Cardiac muscle cell (in vitro differentiated cells and primary cell): ENCODE measurements at regions not wholly inside any gene's neighbourhood (a gene's known extent, or its start where the extent isn't known, plus 50 kb on each side); places are given as distances from the start of the nearest gene placed in this dataset.

Source experiments
- DNase-seq, 2 donors: peaks; one replicate each; pipeline versions ENCODE4 v3.0.0 to v3.0.0-alpha.2; 2010 to 2017; ENCODE audit warnings: low read depth in 1 of 2, low spot score in 1 of 2
- H3K27ac ChIP-seq: fragments of 200-600 bp; sonication (generic); 2 replicates; pipeline ENCODE4 v1.5.1; 2016
- H3K27me3 ChIP-seq: fragments of 200-600 bp; sonication (generic); 2 replicates; pipeline ENCODE4 v1.6.0; 2016; ENCODE audit warnings: control low read depth
- H3K36me3 ChIP-seq: fragments of 200-600 bp; sonication (generic); 2 replicates; pipeline ENCODE4 v1.5.1; 2016; ENCODE audit warnings: control low read depth
- H3K4me1 ChIP-seq: fragments of 200-600 bp; sonication (generic); 2 replicates; pipeline ENCODE4 v1.8.1; 2017; ENCODE audit warnings: low read depth, mild to moderate bottlenecking, mixed run types
- H3K4me3 ChIP-seq: fragments of 200-600 bp; sonication (generic); 2 replicates; pipeline ENCODE4 v1.5.1; 2016; ENCODE audit warnings: mild to moderate bottlenecking
- H3K9me3 ChIP-seq: fragments of 200-600 bp; sonication (generic); 2 replicates; pipeline ENCODE4 v1.5.1; 2017; ENCODE audit warnings: low read depth, mild to moderate bottlenecking, control low read depth
- CTCF ChIP-seq: IDR thresholded peaks from 2 replicates; pipeline ENCODE4 v1.5.1; 2012; ENCODE audit warnings: low read depth, mild to moderate bottlenecking, low read length

GRCh38 chr14:61628016-61628725 lies 67.1 kb upstream of the HIF1A start:
- DNase-seq: no peak
- Histone ChIP-seq H3K27me3 (no peaks in the 10 kb centered on the region), H3K27ac (no peak overlapping the region), H3K4me1 (no peaks in the 10 kb centered on the region), H3K9me3 (no peaks in the 10 kb centered on the region), H3K36me3 (no peaks in the 10 kb centered on the region), H3K4me3 (no peak overlapping the region)
- TF ChIP-seq CTCF: no peak

- Histone ChIP-seq H3K36me3 (no peaks in the 10 kb centered on the region), H3K4me3 (no peak overlapping the region), H3K27ac (no peak overlapping the region), H3K4me1 (no peaks in the 10 kb centered on the region), H3K9me3 (no peaks in the 10 kb centered on the region), H3K27me3 (no peaks in the 10 kb centered on the region)
- no peak for DNase-seq
- TF ChIP-seq CTCF: no peak
These were observed 64.8 kb upstream of the HIF1A start for GRCh38 chr14:61630399-61631044.

- no peak overlapping the region for H3K27ac ChIP-seq
- no peak for TF ChIP-seq CTCF
- DNase-seq: no peak
These were observed 64.1 kb upstream of the HIF1A start for GRCh38 chr14:61631045-61631687.

GRCh38 chr14:61632401-61632800 lies 62.9 kb upstream of the HIF1A start:
- H3K4me3 ChIP-seq: no peak overlapping the region
- no peak overlapping the region for H3K27ac ChIP-seq
- no peak for DNase-seq
- no peaks in the 10 kb centered on the region for H3K9me3 ChIP-seq
- H3K4me1 ChIP-seq: no peaks in the 10 kb centered on the region
- H3K27me3 ChIP-seq: no peaks in the 10 kb centered on the region
- H3K36me3 ChIP-seq: no peaks in the 10 kb centered on the region
- no peak for TF ChIP-seq CTCF

More at GRCh38 chr14:61631045-61631687, 64.1 kb upstream of the HIF1A start:
- Histone ChIP-seq H3K4me3 (no peak overlapping the region), H3K9me3 (no peaks in the 10 kb centered on the region), H3K36me3 (no peaks in the 10 kb centered on the region), H3K4me1 (no peaks in the 10 kb centered on the region), H3K27me3 (no peaks in the 10 kb centered on the region)

GRCh38 chr14:61632807-61633206 lies 62.5 kb upstream of the HIF1A start:
- no peak overlapping the region for H3K27ac ChIP-seq
- no peak for DNase-seq
- no peaks in the 10 kb centered on the region for H3K9me3 ChIP-seq
- H3K27me3 ChIP-seq: no peaks in the 10 kb centered on the region
- H3K36me3 ChIP-seq: no peaks in the 10 kb centered on the region
- H3K4me1 ChIP-seq: no peaks in the 10 kb centered on the region
- no peak overlapping the region for H3K4me3 ChIP-seq
- no peak for TF ChIP-seq CTCF
